ENCODE measurements at regions not wholly inside any gene's neighbourhood (a gene's known extent, or its start where the extent isn't known, plus 50 kb on each side); places are given as distances from the start of the nearest gene placed in this dataset.

DNA sequence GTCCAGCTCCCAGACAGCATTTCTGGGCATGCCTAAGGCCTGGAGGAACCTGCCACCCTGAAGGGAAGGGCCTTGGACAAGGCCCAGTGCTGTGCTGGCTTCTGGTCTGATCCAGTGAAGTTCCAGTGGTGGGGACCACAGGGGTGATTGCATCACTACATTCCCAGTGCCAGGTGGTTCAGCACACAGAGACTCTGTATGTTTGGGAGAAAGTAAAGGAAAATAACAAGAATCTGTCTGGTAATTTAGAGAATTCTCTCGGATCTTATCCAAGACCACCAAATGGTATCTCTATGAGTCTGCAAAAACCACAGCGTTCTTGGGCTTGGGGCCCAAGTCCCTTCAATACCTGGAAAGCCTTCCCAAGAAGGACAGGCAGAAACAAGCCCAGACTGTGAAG is 131.8 kb upstream of the MAD2L1 start:
- H3K4me1 Mint-ChIP-seq (ENCODE audit: insufficient read depth, unreplicated experiment) = no peaks in the 10 kb centered on the region
- BruUV-seq (replicated peaks) = no TSS peak
- H3K27me3 Mint-ChIP-seq (ENCODE audit: insufficient read depth, unreplicated experiment) = no peaks in the 10 kb centered on the region
- no peaks in the 10 kb centered on the region for H3K36me3 Mint-ChIP-seq (ENCODE audit: insufficient read depth, unreplicated experiment)
- H3K27ac Mint-ChIP-seq (ENCODE audit: low read depth, unreplicated experiment) = no peak overlapping the region
- POLR2A ChIA-PET = no interaction called here
- H3K4me3 Mint-ChIP-seq (ENCODE audit: unreplicated experiment) = no peak overlapping the region
- intact Hi-C loops (cut with micrococcal nuclease) = no loop called here
- TF ChIP-seq, protein P1, sequence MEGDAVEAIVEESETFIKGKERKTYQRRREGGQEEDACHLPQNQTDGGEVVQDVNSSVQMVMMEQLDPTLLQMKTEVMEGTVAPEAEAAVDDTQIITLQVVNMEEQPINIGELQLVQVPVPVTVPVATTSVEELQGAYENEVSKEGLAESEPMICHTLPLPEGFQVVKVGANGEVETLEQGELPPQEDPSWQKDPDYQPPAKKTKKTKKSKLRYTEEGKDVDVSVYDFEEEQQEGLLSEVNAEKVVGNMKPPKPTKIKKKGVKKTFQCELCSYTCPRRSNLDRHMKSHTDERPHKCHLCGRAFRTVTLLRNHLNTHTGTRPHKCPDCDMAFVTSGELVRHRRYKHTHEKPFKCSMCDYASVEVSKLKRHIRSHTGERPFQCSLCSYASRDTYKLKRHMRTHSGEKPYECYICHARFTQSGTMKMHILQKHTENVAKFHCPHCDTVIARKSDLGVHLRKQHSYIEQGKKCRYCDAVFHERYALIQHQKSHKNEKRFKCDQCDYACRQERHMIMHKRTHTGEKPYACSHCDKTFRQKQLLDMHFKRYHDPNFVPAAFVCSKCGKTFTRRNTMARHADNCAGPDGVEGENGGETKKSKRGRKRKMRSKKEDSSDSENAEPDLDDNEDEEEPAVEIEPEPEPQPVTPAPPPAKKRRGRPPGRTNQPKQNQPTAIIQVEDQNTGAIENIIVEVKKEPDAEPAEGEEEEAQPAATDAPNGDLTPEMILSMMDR (IDR thresholded peaks at IDR 0.05; ENCODE audit: unreplicated experiment) = no peak
- H3K9me3 Mint-ChIP-seq (ENCODE audit: unreplicated experiment) = no peaks in the 10 kb centered on the region
- CTCF ChIA-PET = interaction anchor here (1.0 kb wide), 1 partner anchor 16 kb away, joined by 4 read pairs; no protein-coding TSS in a partner anchor
- no peak for DNase-seq (ENCODE audit: unreplicated experiment)

DNA sequence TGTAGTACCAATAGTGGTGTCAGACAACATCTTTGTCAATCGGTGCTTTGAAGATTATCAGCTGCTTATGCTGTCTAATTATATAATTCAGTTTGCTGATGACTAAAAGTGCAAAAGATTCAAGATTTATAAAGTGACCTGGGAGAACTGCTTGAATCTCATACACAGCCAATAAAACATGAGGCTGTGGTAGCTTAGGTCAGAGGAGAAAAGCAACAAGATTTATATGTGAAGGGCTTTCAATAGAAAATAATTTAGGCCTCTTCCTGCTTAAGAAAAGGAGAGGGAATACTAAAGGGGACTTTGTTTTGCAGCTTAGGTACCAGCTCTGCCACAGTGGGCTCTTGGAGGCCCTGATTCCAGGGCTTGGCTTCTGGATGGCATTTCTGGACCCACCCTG is 111.0 kb upstream of the MAD2L1 start:
- Mint-ChIP-seq H3K36me3 (ENCODE audit: insufficient read depth, unreplicated experiment) (no peaks in the 10 kb centered on the region), H3K27me3 (ENCODE audit: insufficient read depth, unreplicated experiment) (no peaks in the 10 kb centered on the region), H3K9me3 (ENCODE audit: unreplicated experiment) (no peaks in the 10 kb centered on the region), H3K27ac (ENCODE audit: low read depth, unreplicated experiment) (no peak overlapping the region), H3K4me1 (ENCODE audit: insufficient read depth, unreplicated experiment) (no peaks in the 10 kb centered on the region), H3K4me3 (ENCODE audit: unreplicated experiment) (no peak overlapping the region)
- DNase-seq (ENCODE audit: unreplicated experiment) = no peak
- POLR2A ChIA-PET = no interaction called here
- CTCF ChIA-PET = no interaction called here
- TF ChIP-seq, protein P1 (IDR thresholded peaks at IDR 0.05; ENCODE audit: unreplicated experiment) = no peak
- no TSS peak for BruUV-seq (replicated peaks)
- intact Hi-C loops (cut with micrococcal nuclease) = no loop called here

DNA sequence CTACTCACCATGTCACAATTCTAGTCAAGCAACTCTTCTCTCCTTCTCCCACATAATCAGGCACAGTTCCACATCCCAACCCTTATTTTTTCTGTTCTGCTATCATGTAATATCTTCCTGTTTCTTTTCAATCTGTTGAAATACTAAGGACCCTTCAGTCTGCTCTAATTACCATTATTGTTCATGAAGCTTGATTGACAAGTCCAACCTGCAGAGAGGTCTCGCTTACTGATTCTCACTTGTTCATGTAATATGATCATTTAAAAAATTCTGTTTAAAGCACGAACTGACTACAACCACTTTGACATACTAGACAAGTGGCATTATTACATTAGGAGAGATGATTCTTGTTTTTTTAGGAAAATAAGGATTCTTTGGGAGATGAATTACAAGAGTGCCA is 108.6 kb upstream of the MAD2L1 start:
- ChIA-PET CTCF (interaction anchor here (0.6 to 0.8 kb wide), 3 partner anchors 14 to 668 kb away, joined by 3 to 4 read pairs (median 3); no protein-coding TSS in a partner anchor), POLR2A (interaction anchor here (0.6 kb wide), 1 partner anchor 30 kb away, joined by 3 read pairs; no protein-coding TSS in a partner anchor)
- Mint-ChIP-seq H3K4me3 (ENCODE audit: unreplicated experiment) (no peak overlapping the region), H3K27me3 (ENCODE audit: insufficient read depth, unreplicated experiment) (no peaks in the 10 kb centered on the region), H3K4me1 (ENCODE audit: insufficient read depth, unreplicated experiment) (no peaks in the 10 kb centered on the region), H3K36me3 (ENCODE audit: insufficient read depth, unreplicated experiment) (no peaks in the 10 kb centered on the region), H3K9me3 (ENCODE audit: unreplicated experiment) (no peaks in the 10 kb centered on the region), H3K27ac (ENCODE audit: low read depth, unreplicated experiment) (no peak overlapping the region)
- intact Hi-C loops (cut with micrococcal nuclease) = no loop called here
- TF ChIP-seq, protein P1 (IDR thresholded peaks at IDR 0.05; ENCODE audit: unreplicated experiment) = no peak
- BruUV-seq (replicated peaks) = no TSS peak
- DNase-seq (ENCODE audit: unreplicated experiment) = no peak

DNA sequence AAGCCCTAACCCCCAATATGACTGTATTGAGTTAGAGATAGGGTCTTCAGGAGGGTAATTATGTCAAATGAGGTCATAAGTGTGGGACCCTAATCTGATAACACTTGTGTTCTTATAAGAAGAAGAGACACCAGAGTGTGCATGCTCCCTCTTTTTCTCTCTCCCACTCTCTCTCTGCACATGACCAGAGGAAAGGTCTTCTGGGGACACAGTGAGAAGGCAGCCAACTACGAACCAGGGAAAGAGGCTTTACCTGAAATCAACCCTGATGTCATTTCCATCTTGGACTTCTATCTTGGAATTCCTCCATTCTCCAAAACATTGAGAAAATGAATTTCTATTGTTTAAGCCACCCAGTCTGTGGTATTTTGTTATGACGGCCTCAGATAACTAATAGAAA is 97.2 kb upstream of the MAD2L1 start:
- DNase-seq (ENCODE audit: unreplicated experiment) = no peak
- intact Hi-C loops (cut with micrococcal nuclease) = no loop called here

More for the DNA sequence above, 97.2 kb upstream of the MAD2L1 start:
- CTCF ChIA-PET = no interaction called here
- TF ChIP-seq, protein P1 (IDR thresholded peaks at IDR 0.05; ENCODE audit: unreplicated experiment) = no peak
- Mint-ChIP-seq H3K36me3 (ENCODE audit: insufficient read depth, unreplicated experiment) (no peaks in the 10 kb centered on the region), H3K4me1 (ENCODE audit: insufficient read depth, unreplicated experiment) (no peaks in the 10 kb centered on the region), H3K9me3 (ENCODE audit: unreplicated experiment) (no peaks in the 10 kb centered on the region), H3K4me3 (ENCODE audit: unreplicated experiment) (no peak overlapping the region), H3K27me3 (ENCODE audit: insufficient read depth, unreplicated experiment) (no peaks in the 10 kb centered on the region), H3K27ac (ENCODE audit: low read depth, unreplicated experiment) (no peak overlapping the region)
- BruUV-seq (replicated peaks) = no TSS peak
- POLR2A ChIA-PET = no interaction called here

All from MCF 10A (cell line).